HT1080 (cell line): ENCODE measurements at regions not wholly inside any gene's neighbourhood (a gene's known extent, or its start where the extent isn't known, plus 50 kb on each side); places are given as distances from the start of the nearest gene placed in this dataset.

ENCODE experiments used
- DNase-seq: peaks from one replicate; pipeline ENCODE4 v3.0.0-alpha.2; 2015; ENCODE audit warnings: low read depth

- no peak for DNase-seq
Observed at GRCh38 chr10:43904844-43905243, 256.2 kb upstream of the ZNF32 start.

- no peak for DNase-seq
Observed at GRCh38 chr10:43904301-43904700, 255.6 kb upstream of the ZNF32 start.

- DNase-seq: no peak
Observed at GRCh38 chr10:43903451-43903850, 254.8 kb upstream of the ZNF32 start.

- DNase-seq: no peak
Observed at GRCh38 chr10:43902842-43903241, 254.2 kb upstream of the ZNF32 start.

GRCh38 chr10:43901744-43902504 is 253.2 kb upstream of the ZNF32 start:
- no peak for DNase-seq

GRCh38 chr10:43901302-43901701 is 252.6 kb upstream of the ZNF32 start:
- no peak for DNase-seq

- no peak for DNase-seq
Observed at GRCh38 chr10:43900571-43900970, 251.9 kb upstream of the ZNF32 start.

- DNase-seq: no peak
Observed at GRCh38 chr10:43899224-43899959, 250.7 kb upstream of the ZNF32 start.

GRCh38 chr10:43898592-43898991 is 249.9 kb upstream of the ZNF32 start:
- DNase-seq: no peak

GRCh38 chr10:43897765-43898419 is 249.2 kb upstream of the ZNF32 start:
- no peak for DNase-seq

GRCh38 chr10:43892062-43892770 is 243.5 kb upstream of the ZNF32 start:
- no peak for DNase-seq

GRCh38 chr10:43891241-43891640 is 242.6 kb upstream of the ZNF32 start:
- DNase-seq: no peak

- DNase-seq: no peak
Observed at GRCh38 chr10:43890124-43890523, 241.4 kb upstream of the ZNF32 start.

- peak; percentile 58 for DNase-seq
Observed at GRCh38 chr10:43888586-43888985, 239.9 kb upstream of the ZNF32 start.

GRCh38 chr10:43885842-43886241 is 237.2 kb upstream of the ZNF32 start:
- no peak for DNase-seq

GRCh38 chr10:43885252-43885651 is 236.6 kb upstream of the ZNF32 start:
- DNase-seq: no peak

GRCh38 chr10:43884501-43885105 is 235.9 kb upstream of the ZNF32 start:
- DNase-seq: no peak

GRCh38 chr10:43882711-43883110 is 234.0 kb upstream of the ZNF32 start:
- DNase-seq: no peak

GRCh38 chr10:43881657-43882056 is 233.0 kb upstream of the ZNF32 start:
- no peak for DNase-seq

GRCh38 chr10:43880160-43880559 is 231.5 kb upstream of the ZNF32 start:
- DNase-seq: no peak

GRCh38 chr10:43879742-43880141 is 231.1 kb upstream of the ZNF32 start:
- no peak for DNase-seq
